ENCODE measurements at regions not wholly inside any gene's neighbourhood (a gene's known extent, or its start where the extent isn't known, plus 50 kb on each side); places are given as distances from the start of the nearest gene placed in this dataset.

- DNase-seq (ENCODE audit: insufficient read length, low spot score) (no peak), FAIRE-seq (no peak)
- no peak for TF ChIP-seq CTCF (IDR thresholded peaks at IDR 0.05; ENCODE audit: insufficient read depth, missing control alignments)
These were observed 806.2 kb downstream of the MTRR start for GRCh38 chr5:8675182-8675581.

GRCh38 chr5:8676695-8677094 lies 807.7 kb downstream of the MTRR start:
- FAIRE-seq: no peak
- TF ChIP-seq CTCF (IDR thresholded peaks at IDR 0.05; ENCODE audit: insufficient read depth, missing control alignments): no peak

GRCh38 chr5:8682381-8682780 lies 813.4 kb downstream of the MTRR start:
- DNase-seq (ENCODE audit: insufficient read length, low spot score): no peak
- no peak for TF ChIP-seq CTCF (IDR thresholded peaks at IDR 0.05; ENCODE audit: insufficient read depth, missing control alignments)
- no peak for FAIRE-seq

More at GRCh38 chr5:8676695-8677094, 807.7 kb downstream of the MTRR start:
- DNase-seq (ENCODE audit: insufficient read length, low spot score): no peak

- TF ChIP-seq CTCF (IDR thresholded peaks at IDR 0.05; ENCODE audit: insufficient read depth, missing control alignments): no peak
- DNase-seq (ENCODE audit: insufficient read length, low spot score): no peak
- no peak for FAIRE-seq
These were observed 814.5 kb downstream of the MTRR start for GRCh38 chr5:8683496-8683895.

GRCh38 chr5:8685704-8686103 lies 816.8 kb downstream of the MTRR start:
- DNase-seq (ENCODE audit: insufficient read length, low spot score): no peak
- no peak for TF ChIP-seq CTCF (IDR thresholded peaks at IDR 0.05; ENCODE audit: insufficient read depth, missing control alignments)
- no peak for FAIRE-seq

GRCh38 chr5:8686707-8687106 lies 817.8 kb downstream of the MTRR start:
- TF ChIP-seq CTCF (IDR thresholded peaks at IDR 0.05; ENCODE audit: insufficient read depth, missing control alignments): no peak
- DNase-seq (ENCODE audit: insufficient read length, low spot score): no peak
- FAIRE-seq: no peak

- TF ChIP-seq CTCF (IDR thresholded peaks at IDR 0.05; ENCODE audit: insufficient read depth, missing control alignments): no peak
- DNase-seq (ENCODE audit: insufficient read length, low spot score) (no peak), FAIRE-seq (no peak)
These were observed 820.8 kb downstream of the MTRR start for GRCh38 chr5:8689773-8690172.

Data from D721Med (cell line).